Breast epithelium (tissue), 4 donors: ENCODE measurements at regions not wholly inside any gene's neighbourhood (a gene's known extent, or its start where the extent isn't known, plus 50 kb on each side); places are given as distances from the start of the nearest gene placed in this dataset.

Source experiments
- DNase-seq, 2 donors: peaks; one replicate each; pipeline ENCODE4 v3.0.0-alpha.2; 2019; ENCODE audit warnings: low spot score in 2 of 2
- H3K27ac ChIP-seq, 2 donors: fragments of 200-600 bp; sonication (generic) in 1 of 2; one replicate each; pipeline ENCODE4 v1.5.1; 2016 to 2019; ENCODE audit warnings: mild to moderate bottlenecking in 1 of 2
- H3K27me3 ChIP-seq, 2 donors: fragments of 200-600 bp; sonication (generic) in 1 of 2; one replicate each; pipeline versions ENCODE4 v1.5.1 to v1.6.0; 2017 to 2019; ENCODE audit warnings: control low read depth in 1 of 2, mild to moderate bottlenecking in 1 of 2
- H3K36me3 ChIP-seq: fragments of 200-600 bp; one replicate; pipeline ENCODE4 v1.5.1; 2019
- H3K4me1 ChIP-seq, 2 donors: fragments of 200-600 bp; sonication (generic); one replicate each; pipeline ENCODE4 v1.5.1; 2016 to 2019; ENCODE audit warnings: control low read depth in 1 of 2
- H3K4me3 ChIP-seq, 3 donors: fragments of 200-600 bp; sonication (generic); 1 replicate in 2 of 3; 2 replicates in 1 of 3; pipeline ENCODE4 v1.5.1; 2016 to 2019; ENCODE audit warnings: mild to moderate bottlenecking in 3 of 3, moderate library complexity in 2 of 3
- H3K9me3 ChIP-seq, 2 donors: fragments of 200-600 bp; sonication (generic) in 1 of 2; one replicate each; pipeline ENCODE4 v1.5.1; 2016 to 2019; ENCODE audit warnings: control low read depth in 1 of 2
- POLR2A ChIP-seq: fragments of 450-650 bp; IDR thresholded peaks from one replicate; pipeline ENCODE4 v1.6.1; 2016; ENCODE audit warnings: antibody characterized with exemption, mild to moderate bottlenecking, moderate library complexity
- POLR2AphosphoS5 ChIP-seq, 3 donors: sonication (generic); formaldehyde crosslinking; IDR thresholded peaks; one replicate each; pipeline ENCODE4 v1.6.1; 2017; ENCODE audit warnings: antibody characterized with exemption in 3 of 3
- intact Hi-C: fragments of 100-400 bp; cut with DNase I; formaldehyde crosslinking; loops from one replicate; pipeline ENCODE4 v1.15.1; 2023; ENCODE audit warnings: low total_unique reads
- TF ChIP-seq, protein P1 (sequence below), 3 donors: fragments of 450-650 bp; IDR thresholded peaks; one replicate each; pipeline ENCODE4 v1.5.1; 2016 to 2017; ENCODE audit warnings: antibody characterized with exemption in 3 of 3, mild to moderate bottlenecking in 3 of 3, moderate library complexity in 3 of 3

- TF ChIP-seq POLR2AphosphoS5 (IDR thresholded peaks at IDR 0.05) (no peak), POLR2A (no peak)
- TF ChIP-seq, protein P1, sequence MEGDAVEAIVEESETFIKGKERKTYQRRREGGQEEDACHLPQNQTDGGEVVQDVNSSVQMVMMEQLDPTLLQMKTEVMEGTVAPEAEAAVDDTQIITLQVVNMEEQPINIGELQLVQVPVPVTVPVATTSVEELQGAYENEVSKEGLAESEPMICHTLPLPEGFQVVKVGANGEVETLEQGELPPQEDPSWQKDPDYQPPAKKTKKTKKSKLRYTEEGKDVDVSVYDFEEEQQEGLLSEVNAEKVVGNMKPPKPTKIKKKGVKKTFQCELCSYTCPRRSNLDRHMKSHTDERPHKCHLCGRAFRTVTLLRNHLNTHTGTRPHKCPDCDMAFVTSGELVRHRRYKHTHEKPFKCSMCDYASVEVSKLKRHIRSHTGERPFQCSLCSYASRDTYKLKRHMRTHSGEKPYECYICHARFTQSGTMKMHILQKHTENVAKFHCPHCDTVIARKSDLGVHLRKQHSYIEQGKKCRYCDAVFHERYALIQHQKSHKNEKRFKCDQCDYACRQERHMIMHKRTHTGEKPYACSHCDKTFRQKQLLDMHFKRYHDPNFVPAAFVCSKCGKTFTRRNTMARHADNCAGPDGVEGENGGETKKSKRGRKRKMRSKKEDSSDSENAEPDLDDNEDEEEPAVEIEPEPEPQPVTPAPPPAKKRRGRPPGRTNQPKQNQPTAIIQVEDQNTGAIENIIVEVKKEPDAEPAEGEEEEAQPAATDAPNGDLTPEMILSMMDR (IDR thresholded peaks at IDR 0.05), result no peak
- Histone ChIP-seq H3K4me3 (no peak overlapping the region), H3K9me3 (no peaks in the 10 kb centered on the region), H3K36me3 (no peaks in the 10 kb centered on the region), H3K27me3 (no peaks in the 10 kb centered on the region), H3K27ac (no peak overlapping the region), H3K4me1 (no peaks in the 10 kb centered on the region)
- no peak for DNase-seq
- intact Hi-C loops, result no loop called here
Measured at GRCh38 chr4:137213372-137214173, 318.7 kb downstream of the PCDH18 start.

DNA sequence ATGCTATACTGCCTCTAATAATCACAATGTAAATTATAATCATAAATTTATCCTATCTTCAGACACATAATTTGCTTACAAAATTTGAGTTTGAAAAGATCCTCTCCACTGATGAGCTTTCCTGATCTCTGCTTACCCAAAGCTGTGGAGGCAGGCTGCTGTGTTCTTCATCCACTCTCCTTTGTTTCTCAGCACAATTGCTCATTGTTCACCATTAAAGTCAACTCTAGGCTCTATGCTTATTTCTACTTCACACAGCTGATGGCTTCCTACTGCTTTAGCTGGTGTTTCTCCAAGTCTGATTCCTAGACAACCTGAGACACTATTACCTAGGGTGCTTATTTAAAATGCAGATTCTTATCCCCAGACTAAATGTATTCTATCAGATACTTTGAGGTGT is 319.7 kb downstream of the PCDH18 start:
- Histone ChIP-seq H3K4me3 (no peak overlapping the region), H3K27me3 (no peaks in the 10 kb centered on the region), H3K27ac (no peak overlapping the region), H3K36me3 (no peaks in the 10 kb centered on the region), H3K9me3 (no peaks in the 10 kb centered on the region), H3K4me1 (no peaks in the 10 kb centered on the region)
- TF ChIP-seq POLR2AphosphoS5 (IDR thresholded peaks at IDR 0.05), result no peak
- TF ChIP-seq POLR2A, result no peak
- TF ChIP-seq, protein P1 (IDR thresholded peaks at IDR 0.05), result no peak
- no peak for DNase-seq
- intact Hi-C loops, result no loop called here

DNA sequence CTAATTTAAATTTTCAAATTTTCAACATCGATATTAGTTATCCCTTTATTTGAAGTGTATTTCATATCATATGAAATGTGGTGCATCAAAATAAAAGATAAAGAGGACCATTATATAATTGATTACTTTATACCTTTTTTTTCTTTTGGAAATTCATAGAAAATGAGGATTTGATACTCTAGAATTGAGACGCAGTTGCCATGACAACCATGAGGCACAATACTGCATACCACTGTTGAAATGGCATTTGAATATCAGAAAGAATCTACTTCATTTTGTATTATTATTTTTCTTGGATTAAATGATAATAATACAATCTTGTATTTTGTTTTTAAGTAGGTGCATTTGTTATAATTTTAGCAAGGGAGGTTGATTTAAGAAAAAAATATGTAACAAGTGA is 323.1 kb downstream of the PCDH18 start:
- Histone ChIP-seq H3K27ac (no peak overlapping the region), H3K4me1 (no peaks in the 10 kb centered on the region), H3K4me3 (no peak overlapping the region), H3K36me3 (no peaks in the 10 kb centered on the region), H3K9me3 (no peaks in the 10 kb centered on the region), H3K27me3 (no peaks in the 10 kb centered on the region)
- no peak for DNase-seq
- TF ChIP-seq POLR2AphosphoS5 (IDR thresholded peaks at IDR 0.05) (no peak), POLR2A (no peak)
- TF ChIP-seq, protein P1 (IDR thresholded peaks at IDR 0.05), result no peak
- intact Hi-C loops, result no loop called here

- intact Hi-C loops, result no loop called here
- Histone ChIP-seq H3K9me3 (no peaks in the 10 kb centered on the region), H3K27me3 (no peaks in the 10 kb centered on the region), H3K4me3 (no peak overlapping the region), H3K27ac (no peak overlapping the region), H3K4me1 (no peaks in the 10 kb centered on the region), H3K36me3 (no peaks in the 10 kb centered on the region)
- TF ChIP-seq, protein P1 (IDR thresholded peaks at IDR 0.05), result no peak
- no peak for TF ChIP-seq POLR2AphosphoS5 (IDR thresholded peaks at IDR 0.05)
- TF ChIP-seq POLR2A, result no peak
- DNase-seq, result no peak
Measured at GRCh38 chr4:137206781-137207180, 325.5 kb downstream of the PCDH18 start.

DNA sequence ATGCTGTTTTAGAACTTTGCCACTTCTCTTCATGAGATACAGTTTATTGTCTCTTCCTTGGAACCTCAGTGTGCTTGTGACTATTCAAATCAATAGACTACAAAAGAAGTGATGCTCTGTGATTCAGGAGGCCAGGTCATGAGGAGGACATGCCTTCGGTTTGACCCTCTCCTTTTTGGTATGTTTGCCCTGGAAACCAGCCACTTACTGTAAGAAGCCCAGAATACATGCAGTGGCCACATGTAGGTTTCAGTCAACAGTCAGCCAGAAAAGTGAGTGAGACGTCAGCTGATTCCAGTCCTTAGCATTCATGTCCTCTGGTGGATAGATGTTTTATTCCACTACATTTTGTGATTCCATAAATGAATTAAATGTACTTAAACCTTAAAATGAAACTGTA is 328.7 kb downstream of the PCDH18 start:
- TF ChIP-seq, protein P1 (IDR thresholded peaks at IDR 0.05), result no peak
- TF ChIP-seq POLR2A, result no peak
- H3K36me3 ChIP-seq, result no peaks in the 10 kb centered on the region
- intact Hi-C loops, result no loop called here

More for the DNA sequence above, 328.7 kb downstream of the PCDH18 start:
- Histone ChIP-seq H3K4me3 (no peak overlapping the region), H3K4me1 (no peaks in the 10 kb centered on the region), H3K27me3 (no peaks in the 10 kb centered on the region), H3K9me3 (no peaks in the 10 kb centered on the region), H3K27ac (no peak overlapping the region)
- no peak for DNase-seq
